ENCODE measurements at regions not wholly inside any gene's neighbourhood (a gene's known extent, or its start where the extent isn't known, plus 50 kb on each side); places are given as distances from the start of the nearest gene placed in this dataset.

- TF ChIP-seq CTCF (IDR thresholded peaks at IDR 0.05; ENCODE audit: low read depth, low read length, poor library complexity, severe bottlenecking) = no peak
- no peak for TF ChIP-seq EZH2phosphoT487 (IDR thresholded peaks at IDR 0.05; ENCODE audit: borderline replicate concordance, low read length)
Measured at GRCh38 chr5:42870882-42871418, 59.3 kb upstream of the SELENOP start.

Data from DOHH2 (cell line).